ENCODE measurements at regions not wholly inside any gene's neighbourhood (a gene's known extent, or its start where the extent isn't known, plus 50 kb on each side); places are given as distances from the start of the nearest gene placed in this dataset.

GRCh38 chr4:100087743-100088142 is 102.5 kb downstream of the DDIT4L start:
- Histone ChIP-seq H3K27ac (no peak overlapping the region), H3K4me3 (no peak overlapping the region), H3K27me3 (replicated peaks; ENCODE audit: insufficient read depth) (no peaks in the 10 kb centered on the region), H3K9me3 (no peaks in the 10 kb centered on the region), H3K4me1 (ENCODE audit: control insufficient read depth in 1 of 2, low read depth in 2 of 2) (no peaks in the 10 kb centered on the region), H3K36me3 (no peaks in the 10 kb centered on the region)
- no peak for TF ChIP-seq CTCF (IDR thresholded peaks at IDR 0.05)
- ATAC-seq (ENCODE audit: insufficient number of reproducible peaks, low FRiP score, low read depth) (peak; percentile 30), DNase-seq (ENCODE audit: low spot score) (no peak)

GRCh38 chr4:100086766-100087431 is 103.4 kb downstream of the DDIT4L start:
- DNase-seq (ENCODE audit: low spot score) (no peak), ATAC-seq (ENCODE audit: insufficient number of reproducible peaks, low FRiP score, low read depth) (no peak)
- no peaks in the 10 kb centered on the region for H3K9me3 ChIP-seq
- no peaks in the 10 kb centered on the region for H3K36me3 ChIP-seq
- H3K4me3 ChIP-seq, result no peak overlapping the region
- no peak overlapping the region for H3K27ac ChIP-seq
- no peaks in the 10 kb centered on the region for H3K4me1 ChIP-seq (ENCODE audit: control insufficient read depth in 1 of 2, low read depth in 2 of 2)
- no peak for TF ChIP-seq CTCF (IDR thresholded peaks at IDR 0.05)
- H3K27me3 ChIP-seq (replicated peaks; ENCODE audit: insufficient read depth), result no peaks in the 10 kb centered on the region

- Histone ChIP-seq H3K9me3 (no peaks in the 10 kb centered on the region), H3K36me3 (no peaks in the 10 kb centered on the region), H3K27ac (no peak overlapping the region), H3K27me3 (replicated peaks; ENCODE audit: insufficient read depth) (no peaks in the 10 kb centered on the region), H3K4me3 (no peak overlapping the region), H3K4me1 (ENCODE audit: control insufficient read depth in 1 of 2, low read depth in 2 of 2) (no peaks in the 10 kb centered on the region)
- DNase-seq (ENCODE audit: low spot score) (no peak), ATAC-seq (ENCODE audit: insufficient number of reproducible peaks, low FRiP score, low read depth) (no peak)
- TF ChIP-seq CTCF (IDR thresholded peaks at IDR 0.05), result no peak
These were observed 105.4 kb downstream of the DDIT4L start for GRCh38 chr4:100084892-100085291.

DNA sequence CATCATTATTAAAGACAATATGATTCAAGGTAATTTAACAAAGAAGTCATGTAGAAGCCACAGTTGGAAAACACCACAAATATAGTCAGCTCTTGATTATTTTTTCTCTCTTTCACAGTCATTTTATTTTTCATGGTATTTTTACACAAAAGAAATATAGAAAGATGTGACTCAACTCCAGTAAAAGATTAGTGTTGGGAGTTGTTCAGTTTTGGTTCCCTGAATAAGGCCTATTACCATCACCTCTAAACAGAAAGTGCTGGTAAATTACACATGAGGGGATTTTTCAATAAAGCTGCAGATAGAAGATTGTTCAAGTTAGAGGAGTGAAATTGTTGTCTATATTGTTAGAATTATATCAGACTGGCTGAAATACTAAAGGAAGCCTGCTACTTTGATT is 107.0 kb downstream of the DDIT4L start:
- Histone ChIP-seq H3K9me3 (no peaks in the 10 kb centered on the region), H3K4me3 (no peak overlapping the region), H3K4me1 (ENCODE audit: control insufficient read depth in 1 of 2, low read depth in 2 of 2) (no peaks in the 10 kb centered on the region), H3K36me3 (no peaks in the 10 kb centered on the region), H3K27ac (no peak overlapping the region), H3K27me3 (replicated peaks; ENCODE audit: insufficient read depth) (no peaks in the 10 kb centered on the region)
- DNase-seq (ENCODE audit: low spot score) (no peak), ATAC-seq (ENCODE audit: insufficient number of reproducible peaks, low FRiP score, low read depth) (no peak)
- TF ChIP-seq CTCF (IDR thresholded peaks at IDR 0.05), result no peak

GRCh38 chr4:100082852-100083251 is 107.4 kb downstream of the DDIT4L start:
- H3K4me1 ChIP-seq (ENCODE audit: control insufficient read depth in 1 of 2, low read depth in 2 of 2), result no peaks in the 10 kb centered on the region
- ATAC-seq (ENCODE audit: insufficient number of reproducible peaks, low FRiP score, low read depth) (no peak), DNase-seq (ENCODE audit: low spot score) (no peak)
- H3K27me3 ChIP-seq (replicated peaks; ENCODE audit: insufficient read depth), result no peaks in the 10 kb centered on the region
- H3K9me3 ChIP-seq, result no peaks in the 10 kb centered on the region
- H3K27ac ChIP-seq, result no peak overlapping the region
- H3K36me3 ChIP-seq, result no peaks in the 10 kb centered on the region
- TF ChIP-seq CTCF (IDR thresholded peaks at IDR 0.05), result no peak
- no peak overlapping the region for H3K4me3 ChIP-seq

Data from thoracic aorta (tissue), 2 donors.